Inflammatory macrophage (primary cell): ENCODE measurements at regions not wholly inside any gene's neighbourhood (a gene's known extent, or its start where the extent isn't known, plus 50 kb on each side); places are given as distances from the start of the nearest gene placed in this dataset.

ENCODE experiments used
- DNase-seq, 2 donors: peaks; one replicate each; pipeline ENCODE4 v3.0.0-alpha.2; 2020 to 2022

- DNase-seq = no peak
Measured at GRCh38 chr17:14803826-14804225, 461.3 kb downstream of the PMP22 start.

- no peak for DNase-seq
Measured at GRCh38 chr17:14797801-14798200, 467.3 kb downstream of the PMP22 start.

- no peak for DNase-seq
Measured at GRCh38 chr17:14797021-14797420, 468.1 kb downstream of the PMP22 start.

GRCh38 chr17:14794961-14795360, 470.2 kb downstream of the PMP22 start:
- no peak for DNase-seq

- no peak for DNase-seq
Measured at GRCh38 chr17:14793237-14793636, 471.9 kb downstream of the PMP22 start.

- no peak for DNase-seq
Measured at GRCh38 chr17:14792746-14793145, 472.4 kb downstream of the PMP22 start.

- DNase-seq = no peak
Measured at GRCh38 chr17:14791221-14791620, 473.9 kb downstream of the PMP22 start.

GRCh38 chr17:14790521-14790920, 474.6 kb downstream of the PMP22 start:
- peak in 1 of 2 donors; percentile 42 for DNase-seq

GRCh38 chr17:14784997-14785696, 480.0 kb downstream of the PMP22 start:
- no peak for DNase-seq

GRCh38 chr17:14781123-14781522, 480.2 kb downstream of the HS3ST3B1 start:
- no peak for DNase-seq

- no peak for DNase-seq
Measured at GRCh38 chr17:14780097-14780651, 479.3 kb downstream of the HS3ST3B1 start.

- DNase-seq = no peak
Measured at GRCh38 chr17:14779241-14779640, 478.4 kb downstream of the HS3ST3B1 start.

- DNase-seq = peak; percentile 25 to 37
Measured at GRCh38 chr17:14777291-14777690, 476.4 kb downstream of the HS3ST3B1 start.

- peak in 1 of 2 donors; percentile 18 for DNase-seq
Measured at GRCh38 chr17:14776791-14777190, 475.9 kb downstream of the HS3ST3B1 start.

- peak in 1 of 2 donors; percentile 13 for DNase-seq
Measured at GRCh38 chr17:14775731-14776492, 475.0 kb downstream of the HS3ST3B1 start.

GRCh38 chr17:14774774-14775173, 473.9 kb downstream of the HS3ST3B1 start:
- no peak for DNase-seq

GRCh38 chr17:14772776-14773175, 471.9 kb downstream of the HS3ST3B1 start:
- peak in 1 of 2 donors; percentile 30 for DNase-seq

- DNase-seq = no peak
Measured at GRCh38 chr17:14771543-14771942, 470.7 kb downstream of the HS3ST3B1 start.

GRCh38 chr17:14768923-14769322, 468.0 kb downstream of the HS3ST3B1 start:
- DNase-seq = peak; percentile 17 to 22

- DNase-seq = no peak
Measured at GRCh38 chr17:14762736-14763479, 462.0 kb downstream of the HS3ST3B1 start.

- DNase-seq = no peak
Measured at GRCh38 chr17:14760719-14761411, 460.0 kb downstream of the HS3ST3B1 start.

- DNase-seq = no peak
Measured at GRCh38 chr17:14760212-14760611, 459.3 kb downstream of the HS3ST3B1 start.
